ENCODE measurements at regions not wholly inside any gene's neighbourhood (a gene's known extent, or its start where the extent isn't known, plus 50 kb on each side); places are given as distances from the start of the nearest gene placed in this dataset.

- ChIA-PET CTCF (no interaction called here), POLR2A (no interaction called here)
- TF ChIP-seq CTCF (IDR thresholded peaks at IDR 0.05; ENCODE audit: insufficient read depth, low read depth, low read length): no peak
- DNase-seq (ENCODE audit: low read depth): no peak
- no peaks in the 10 kb centered on the region for H3K27me3 ChIP-seq (ENCODE audit: control insufficient read depth, insufficient read depth, low read length)
- no peak overlapping the region for H3K4me3 ChIP-seq (ENCODE audit: low read depth, low read length)
- H3K36me3 ChIP-seq (ENCODE audit: control insufficient read depth, insufficient read depth, low read length): no peaks in the 10 kb centered on the region
These were observed 105.0 kb upstream of the WDR11 start for GRCh38 chr10:120746001-120746777.

- no peak for TF ChIP-seq CTCF (IDR thresholded peaks at IDR 0.05; ENCODE audit: insufficient read depth, low read depth, low read length)
- DNase-seq (ENCODE audit: low read depth): no peak
- Histone ChIP-seq H3K27me3 (ENCODE audit: control insufficient read depth, insufficient read depth, low read length) (no peaks in the 10 kb centered on the region), H3K36me3 (ENCODE audit: control insufficient read depth, insufficient read depth, low read length) (no peaks in the 10 kb centered on the region), H3K4me3 (ENCODE audit: low read depth, low read length) (no peak overlapping the region)
- ChIA-PET CTCF (no interaction called here), POLR2A (no interaction called here)
These were observed 102.6 kb upstream of the WDR11 start for GRCh38 chr10:120748519-120748918.

DNA sequence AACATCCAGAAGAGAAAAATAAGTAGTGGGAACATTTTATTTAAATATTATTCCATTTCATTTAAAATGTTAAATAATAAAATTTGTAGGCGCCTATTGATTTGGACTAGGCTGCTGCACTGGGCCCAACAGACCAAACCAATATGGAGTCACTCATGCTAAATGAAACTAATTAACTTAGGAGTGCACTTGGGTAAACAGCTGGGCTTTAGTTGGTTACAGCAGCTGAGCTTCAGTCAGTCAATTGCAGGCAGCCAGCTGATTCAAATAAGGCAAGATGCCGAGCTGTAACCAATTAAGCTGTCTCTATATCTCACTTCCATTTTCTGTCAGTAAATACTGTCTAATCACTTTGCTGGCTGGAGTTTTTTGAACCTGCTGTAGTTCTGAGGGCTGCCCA lies 102.1 kb upstream of the WDR11 start:
- Histone ChIP-seq H3K36me3 (ENCODE audit: control insufficient read depth, insufficient read depth, low read length) (no peaks in the 10 kb centered on the region), H3K4me3 (ENCODE audit: low read depth, low read length) (no peak overlapping the region), H3K27me3 (ENCODE audit: control insufficient read depth, insufficient read depth, low read length) (no peaks in the 10 kb centered on the region)
- no peak for TF ChIP-seq CTCF (IDR thresholded peaks at IDR 0.05; ENCODE audit: insufficient read depth, low read depth, low read length)
- ChIA-PET POLR2A (no interaction called here), CTCF (no interaction called here)
- no peak for DNase-seq (ENCODE audit: low read depth)

- CTCF ChIA-PET: no interaction called here
- no peak for DNase-seq (ENCODE audit: low read depth)
These were observed 101.2 kb upstream of the WDR11 start for GRCh38 chr10:120749856-120750566.

More at GRCh38 chr10:120749856-120750566, 101.2 kb upstream of the WDR11 start:
- Histone ChIP-seq H3K36me3 (ENCODE audit: control insufficient read depth, insufficient read depth, low read length) (no peaks in the 10 kb centered on the region), H3K27me3 (ENCODE audit: control insufficient read depth, insufficient read depth, low read length) (no peaks in the 10 kb centered on the region), H3K4me3 (ENCODE audit: low read depth, low read length) (no peak overlapping the region)
- no peak for TF ChIP-seq CTCF (IDR thresholded peaks at IDR 0.05; ENCODE audit: insufficient read depth, low read depth, low read length)
- POLR2A ChIA-PET: no interaction called here
